SU-DHL-6 (cell line): ENCODE measurements at regions not wholly inside any gene's neighbourhood (a gene's known extent, or its start where the extent isn't known, plus 50 kb on each side); places are given as distances from the start of the nearest gene placed in this dataset.

Experiments used
- H2AFZ ChIP-seq: fragments of 200-600 bp; sonication (generic); 2 replicates; pipeline ENCODE4 v1.6.1; 2014; ENCODE audit warnings: low read depth, mild to moderate bottlenecking, moderate library complexity, mixed read lengths, antibody characterized with exemption, low read length; ENCODE audit not compliant: severe bottlenecking
- H3F3A ChIP-seq: fragments of 200-600 bp; shearing (Covaris generic); 2 replicates; pipeline ENCODE4 v1.6.0; 2016; ENCODE audit warnings: antibody characterized with exemption, mild to moderate bottlenecking; ENCODE audit not compliant: insufficient read depth
- H3K27ac ChIP-seq: fragments of 200-600 bp; sonication (generic); 2 replicates; pipeline ENCODE4 v1.5.1; 2016; ENCODE audit warnings: low read depth, mild to moderate bottlenecking, low read length, moderate library complexity, mixed read lengths
- H3K27me3 ChIP-seq: fragments of 200-600 bp; sonication (generic), shearing (Covaris generic); 2 replicates; pipeline ENCODE4 v1.6.0; 2014; ENCODE audit warnings: mild to moderate bottlenecking, low read length
- H3K36me3 ChIP-seq: fragments of 200-600 bp; sonication (generic); 2 replicates; pipeline ENCODE4 v1.6.1; 2014; ENCODE audit warnings: mild to moderate bottlenecking, low read length, mixed read lengths
- H3K4me2 ChIP-seq: fragments of 300-600, 200-600 bp; shearing (Covaris generic), sonication (generic); 2 replicates; pipeline ENCODE4 v1.6.0; 2014; ENCODE audit warnings: low read length, low read depth, mild to moderate bottlenecking; ENCODE audit not compliant: poor library complexity, severe bottlenecking
- H3K4me3 ChIP-seq: fragments of 200-600 bp; sonication (generic); 2 replicates; pipeline ENCODE4 v1.5.1; 2014; ENCODE audit warnings: antibody characterized with exemption, low read length, mild to moderate bottlenecking, mixed read lengths; ENCODE audit not compliant: insufficient read depth, poor library complexity, severe bottlenecking
- H3K79me2 ChIP-seq: fragments of 200-600 bp; sonication (generic); 2 replicates; pipeline ENCODE4 v1.6.1; 2014; ENCODE audit warnings: mild to moderate bottlenecking, low read length, moderate library complexity; ENCODE audit not compliant: insufficient read depth
- H3K9ac ChIP-seq: fragments of 200-600 bp; sonication (generic); 2 replicates; pipeline ENCODE4 v1.7.0; 2014; ENCODE audit warnings: mild to moderate bottlenecking, low read length
- H3K9me2 ChIP-seq: fragments of 200-600 bp; sonication (generic); replicated peaks from 2 replicates; pipeline ENCODE4 v1.6.1; 2014; ENCODE audit warnings: low read length; ENCODE audit not compliant: insufficient read depth
- H3K9me3 ChIP-seq: fragments of 200-600 bp; sonication (generic); 2 replicates; pipeline ENCODE4 v1.6.1; 2014; ENCODE audit warnings: low read length, mixed read lengths; ENCODE audit not compliant: insufficient read depth
- H4K20me1 ChIP-seq: fragments of 200-600 bp; sonication (generic); 2 replicates; pipeline ENCODE4 v1.6.1; 2014; ENCODE audit warnings: low read depth, mild to moderate bottlenecking, antibody characterized with exemption, low read length, moderate library complexity, mixed read lengths
- EZH2phosphoT487 ChIP-seq: fragments of 200-600 bp; sonication (generic), shearing (Covaris generic); conservative IDR thresholded peaks from 2 replicates; pipeline ENCODE4 v1.6.1; 2018; ENCODE audit warnings: mild to moderate bottlenecking, antibody characterized with exemption, low read length, moderate library complexity, mixed read lengths
- TF ChIP-seq, protein P1 (sequence below): fragments of 200-600 bp; sonication (generic); IDR thresholded peaks from one replicate; pipeline ENCODE4 v1.5.1; 2017; ENCODE audit warnings: antibody characterized with exemption, mild to moderate bottlenecking, low read length, moderate library complexity; ENCODE audit not compliant: insufficient read depth, poor library complexity, severe bottlenecking

DNA sequence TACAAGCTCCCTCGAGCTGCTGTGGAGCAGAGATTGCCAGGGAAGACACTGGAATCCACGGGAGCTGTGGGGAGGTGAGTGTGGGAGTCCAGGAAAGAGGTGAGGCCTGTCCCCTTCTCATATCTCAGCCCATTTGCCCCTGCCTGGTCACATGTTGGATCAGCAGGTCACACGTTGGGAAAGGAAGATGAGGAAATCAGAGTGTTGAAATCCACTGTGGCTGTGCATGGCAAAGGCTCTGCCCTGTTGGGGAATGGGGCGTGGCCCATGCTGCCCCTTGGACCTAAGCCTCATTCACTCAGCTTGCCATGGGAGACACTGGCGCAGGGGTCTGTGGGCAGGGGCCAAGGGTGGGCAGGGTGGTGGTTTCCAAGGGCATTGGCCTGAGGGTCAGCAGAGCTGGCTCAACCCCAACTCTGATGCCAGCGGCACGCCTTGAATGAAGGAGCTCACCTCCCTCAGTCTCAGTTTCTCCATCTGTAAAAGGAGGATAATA, 85.4 kb upstream of the CPEB4 start:
- Histone ChIP-seq H3K4me3 (no peak overlapping the region), H3K36me3 (no peaks in the 10 kb centered on the region), H3K79me2 (no peaks in the 10 kb centered on the region), H3K9me2 (no peaks in the 10 kb centered on the region), H2AFZ (no peak overlapping the region), H3K9me3 (0 out of 2 replicates have a peak, but pooled peaks cover 4% of the 10 kb centered on the region), H3F3A (no peaks in the 10 kb centered on the region), H3K4me2 (no peak overlapping the region), H3K27ac (no peak overlapping the region), H3K27me3 (no peaks in the 10 kb centered on the region), H3K9ac (no peak overlapping the region), H4K20me1 (no peaks in the 10 kb centered on the region)
- TF ChIP-seq EZH2phosphoT487, result no peak

DNA sequence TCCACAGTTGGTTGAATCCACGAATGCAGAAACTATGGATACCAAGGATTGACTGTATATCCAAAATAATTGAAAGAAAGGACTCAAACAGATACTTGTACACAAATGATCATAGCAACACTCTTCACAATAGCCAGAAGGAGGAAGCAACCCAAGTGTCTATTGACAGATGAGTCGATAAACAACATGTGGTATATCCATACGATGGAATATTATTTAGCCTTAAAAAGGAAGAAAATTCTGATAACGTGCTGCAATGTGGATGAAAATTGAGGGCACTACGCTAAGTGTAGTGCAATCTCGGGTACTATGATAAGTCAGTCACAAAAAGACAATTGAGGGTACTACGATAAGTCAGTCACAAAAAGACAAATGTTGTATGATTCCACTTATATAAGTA, 83.6 kb upstream of the CPEB4 start:
- Histone ChIP-seq H3K4me3 (no peak overlapping the region), H3K4me2 (no peak overlapping the region), H3K9me3 (0 out of 2 replicates have a peak, but pooled peaks cover 4% of the 10 kb centered on the region), H3K36me3 (no peaks in the 10 kb centered on the region), H3F3A (no peaks in the 10 kb centered on the region), H2AFZ (no peak overlapping the region), H3K9me2 (no peaks in the 10 kb centered on the region), H4K20me1 (no peaks in the 10 kb centered on the region), H3K9ac (no peak overlapping the region), H3K79me2 (no peaks in the 10 kb centered on the region), H3K27me3 (no peaks in the 10 kb centered on the region), H3K27ac (no peak overlapping the region)
- TF ChIP-seq, protein P1, sequence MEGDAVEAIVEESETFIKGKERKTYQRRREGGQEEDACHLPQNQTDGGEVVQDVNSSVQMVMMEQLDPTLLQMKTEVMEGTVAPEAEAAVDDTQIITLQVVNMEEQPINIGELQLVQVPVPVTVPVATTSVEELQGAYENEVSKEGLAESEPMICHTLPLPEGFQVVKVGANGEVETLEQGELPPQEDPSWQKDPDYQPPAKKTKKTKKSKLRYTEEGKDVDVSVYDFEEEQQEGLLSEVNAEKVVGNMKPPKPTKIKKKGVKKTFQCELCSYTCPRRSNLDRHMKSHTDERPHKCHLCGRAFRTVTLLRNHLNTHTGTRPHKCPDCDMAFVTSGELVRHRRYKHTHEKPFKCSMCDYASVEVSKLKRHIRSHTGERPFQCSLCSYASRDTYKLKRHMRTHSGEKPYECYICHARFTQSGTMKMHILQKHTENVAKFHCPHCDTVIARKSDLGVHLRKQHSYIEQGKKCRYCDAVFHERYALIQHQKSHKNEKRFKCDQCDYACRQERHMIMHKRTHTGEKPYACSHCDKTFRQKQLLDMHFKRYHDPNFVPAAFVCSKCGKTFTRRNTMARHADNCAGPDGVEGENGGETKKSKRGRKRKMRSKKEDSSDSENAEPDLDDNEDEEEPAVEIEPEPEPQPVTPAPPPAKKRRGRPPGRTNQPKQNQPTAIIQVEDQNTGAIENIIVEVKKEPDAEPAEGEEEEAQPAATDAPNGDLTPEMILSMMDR, result no peak
- no peak for TF ChIP-seq EZH2phosphoT487

DNA sequence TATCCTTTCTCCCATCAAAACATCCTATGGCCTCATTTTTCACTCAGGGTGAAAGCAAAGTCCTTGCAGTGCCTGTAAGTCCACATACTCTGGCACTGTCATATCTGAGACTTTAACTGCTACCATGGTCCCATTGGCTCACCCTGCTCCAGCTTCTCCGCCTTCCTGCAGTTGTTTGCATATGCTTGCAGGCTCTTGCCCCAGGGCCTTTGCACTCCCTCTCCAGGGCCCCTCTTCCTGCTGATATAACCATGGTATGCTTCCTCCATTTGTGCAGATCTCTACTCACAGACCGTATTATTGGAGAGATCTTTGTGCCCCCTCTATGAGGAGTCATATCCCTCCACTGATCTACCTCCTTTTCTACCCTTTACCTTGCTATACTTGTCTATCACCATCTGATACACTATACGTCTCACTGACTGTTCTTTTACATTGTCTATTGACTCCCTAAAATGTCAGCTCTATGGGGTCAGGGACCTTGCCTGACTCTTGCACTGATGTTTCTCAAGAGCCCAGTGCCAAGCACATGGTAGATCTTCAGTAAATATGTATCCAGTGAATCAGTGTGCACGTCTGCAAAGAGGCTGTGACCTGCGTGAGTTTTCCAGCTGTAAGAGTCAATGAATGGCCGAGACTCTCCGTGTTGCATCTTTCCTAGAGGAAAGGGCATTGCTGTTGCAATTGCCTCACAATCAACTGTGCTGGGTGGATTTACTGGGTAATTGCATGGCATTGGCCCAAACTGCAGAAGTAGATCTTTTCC, 81.7 kb upstream of the CPEB4 start:
- H3K4me3 ChIP-seq, result no peak overlapping the region
- no peak overlapping the region for H3K9ac ChIP-seq
- TF ChIP-seq, protein P1, result no peak
- no peak for TF ChIP-seq EZH2phosphoT487
- no peaks in the 10 kb centered on the region for H3K9me2 ChIP-seq
- H2AFZ ChIP-seq, result no peak overlapping the region
- no peaks in the 10 kb centered on the region for H4K20me1 ChIP-seq
- no peaks in the 10 kb centered on the region for H3K27me3 ChIP-seq
- no peak overlapping the region for H3K4me2 ChIP-seq
- H3F3A ChIP-seq, result no peaks in the 10 kb centered on the region
- H3K36me3 ChIP-seq, result no peaks in the 10 kb centered on the region
- H3K9me3 ChIP-seq, result 0 out of 2 replicates have a peak, but pooled peaks cover 4% of the 10 kb centered on the region
- H3K27ac ChIP-seq, result no peak overlapping the region
- H3K79me2 ChIP-seq, result no peaks in the 10 kb centered on the region

DNA sequence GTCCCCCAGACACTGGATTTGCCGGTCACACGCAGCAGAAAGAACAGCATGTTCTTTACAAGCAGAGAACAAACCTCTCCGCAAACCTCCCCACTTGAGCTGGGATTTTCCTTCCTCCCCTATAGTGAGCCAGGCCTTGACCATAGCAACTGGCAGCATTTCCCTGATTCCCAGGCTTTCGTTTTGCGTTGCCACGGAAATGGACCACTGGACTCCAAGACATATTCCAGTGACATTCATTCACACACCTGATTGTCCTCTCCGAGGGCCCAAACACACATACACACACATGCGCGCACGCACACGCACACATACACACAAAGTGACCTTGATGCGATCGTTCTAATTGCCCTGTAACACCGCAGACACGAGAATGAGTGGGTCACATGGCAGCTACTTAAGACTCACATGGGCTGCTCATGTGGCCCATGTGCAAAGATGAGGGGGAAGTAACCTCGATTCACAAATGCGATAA, 80.9 kb upstream of the CPEB4 start:
- Histone ChIP-seq H3K79me2 (no peaks in the 10 kb centered on the region), H3K9me2 (no peaks in the 10 kb centered on the region), H3K27me3 (no peaks in the 10 kb centered on the region), H3K9ac (no peak overlapping the region), H3F3A (no peaks in the 10 kb centered on the region), H3K36me3 (no peaks in the 10 kb centered on the region), H3K9me3 (0 out of 2 replicates have a peak, but pooled peaks cover 4% of the 10 kb centered on the region), H2AFZ (no peak overlapping the region), H3K4me3 (no peak overlapping the region), H3K4me2 (no peak overlapping the region), H3K27ac (no peak overlapping the region), H4K20me1 (no peaks in the 10 kb centered on the region)
- TF ChIP-seq, protein P1, result no peak
- TF ChIP-seq EZH2phosphoT487, result no peak
